H7 (cell line): ENCODE measurements at regions not wholly inside any gene's neighbourhood (a gene's known extent, or its start where the extent isn't known, plus 50 kb on each side); places are given as distances from the start of the nearest gene placed in this dataset.

Experiments
- DNase-seq: peaks from one replicate; pipeline ENCODE4 v3.0.0; 2012
- H3K27me3 ChIP-seq: 2 replicates; pipeline ENCODE4 v1.6.0; 2011; ENCODE audit warnings: mild to moderate bottlenecking, low read length; ENCODE audit not compliant: control insufficient read depth, insufficient read depth
- H3K36me3 ChIP-seq: replicated peaks from 2 replicates; pipeline ENCODE4 v1.5.1; 2011; ENCODE audit warnings: low read length; ENCODE audit not compliant: control insufficient read depth, insufficient read depth
- H3K4me3 ChIP-seq: 2 replicates; pipeline ENCODE4 v1.5.1; 2011; ENCODE audit warnings: low read depth, mild to moderate bottlenecking, control low read depth, low read length, moderate library complexity; ENCODE audit not compliant: insufficient read depth

- Histone ChIP-seq H3K4me3 (no peak overlapping the region), H3K27me3 (no peaks in the 10 kb centered on the region), H3K36me3 (no peaks in the 10 kb centered on the region)
- DNase-seq = peak; percentile 22
Observed at GRCh38 chr20:52242237-52243230, 51.0 kb upstream of the ZFP64 start.
